ENCODE measurements at regions not wholly inside any gene's neighbourhood (a gene's known extent, or its start where the extent isn't known, plus 50 kb on each side); places are given as distances from the start of the nearest gene placed in this dataset.
A peak's percentile ranks its signal among the peaks of the same experiment; 100 is the strongest.

DNA sequence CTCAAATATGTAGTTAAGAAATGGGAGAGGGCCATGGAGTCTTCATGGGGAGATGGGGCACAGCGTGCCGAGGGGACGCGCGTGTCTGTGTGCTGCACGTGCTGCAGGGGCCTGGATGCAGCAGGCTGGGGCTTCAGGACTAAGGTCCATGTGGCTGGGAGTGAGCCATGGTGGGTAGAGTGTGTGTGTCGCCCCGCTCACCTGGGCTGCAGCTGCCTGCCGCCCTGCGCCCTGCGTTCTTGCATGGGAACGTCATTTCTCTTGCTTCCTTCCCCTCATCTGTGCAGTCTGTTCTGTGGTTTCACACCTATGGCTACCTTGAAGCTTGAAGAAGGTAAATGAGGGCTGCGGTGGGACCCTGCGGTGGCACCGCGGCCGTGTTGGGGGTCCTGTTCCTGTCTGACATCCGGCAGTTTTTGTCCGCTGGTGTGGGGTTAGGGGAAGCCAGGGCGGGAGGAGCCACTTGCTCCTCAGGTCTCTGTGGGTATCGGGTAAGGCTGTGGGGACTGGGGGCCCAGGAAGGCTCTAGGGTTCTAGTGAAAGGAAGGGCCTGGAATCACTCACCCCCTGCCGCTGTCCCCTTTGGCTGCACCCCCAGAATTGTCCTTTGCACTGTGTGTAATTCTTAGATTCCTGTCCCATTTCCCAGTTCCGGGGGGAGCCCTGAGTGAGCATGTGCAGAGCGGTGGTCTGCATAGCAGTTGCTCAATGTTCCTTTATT is 54.1 kb upstream of the HS6ST1 start:
- Histone ChIP-seq H3K9ac (ENCODE audit: insufficient read depth, low read depth, low read length) (no peak overlapping the region), H3K4me1 (ENCODE audit: insufficient read depth, low read length) (peaks cover 31% of the 10 kb centered on the region), H3K4me3 (replicated peaks in 1 of 3; ENCODE audit: insufficient read depth in 1 of 3, low read depth in 2 of 3, low read length in 3 of 3) (no peak overlapping the region), H3K27me3 (ENCODE audit: control insufficient read depth in 1 of 2, insufficient read depth in 2 of 2, low read length in 2 of 2) (peaks cover 11 to 46% of the 10 kb centered on the region in 2 experiments), H3K9me3 (ENCODE audit: low read length) (no peaks in the 10 kb centered on the region), H3K79me2 (ENCODE audit: insufficient read depth, low read length) (no peaks in the 10 kb centered on the region), H3K27ac (ENCODE audit: extremely low read length, insufficient read depth, low read length) (no peak overlapping the region), H3K4me2 (ENCODE audit: low read depth, low read length) (no peak overlapping the region), H2AFZ (ENCODE audit: low read length) (no peak overlapping the region), H4K20me1 (ENCODE audit: insufficient read depth, low read length) (no peaks in the 10 kb centered on the region), H3K36me3 (replicated peaks in 1 of 2; ENCODE audit: control insufficient read depth in 1 of 2, insufficient read depth in 2 of 2, low read length in 2 of 2) (no peaks in the 10 kb centered on the region)
- no TSS peak for BruUV-seq (replicated peaks)
- CTCF ChIA-PET (ENCODE audit: low intra/inter-chr PET ratio, low total read pairs): no interaction called here
- DNase-seq (ENCODE audit: low spot score) (no peak), ATAC-seq (no peak), FAIRE-seq (no peak)
- POLR2A ChIA-PET: no interaction called here
- in situ Hi-C loops (cut with HindIII; ENCODE audit: extremely low pct_ligation_motif_present, low pct_unique_long_range_greater_than_20kb): no loop called here
- intact Hi-C loops (cut with micrococcal nuclease; ENCODE audit: unreplicated experiment): no loop called here
- TF ChIP-seq, protein P1, sequence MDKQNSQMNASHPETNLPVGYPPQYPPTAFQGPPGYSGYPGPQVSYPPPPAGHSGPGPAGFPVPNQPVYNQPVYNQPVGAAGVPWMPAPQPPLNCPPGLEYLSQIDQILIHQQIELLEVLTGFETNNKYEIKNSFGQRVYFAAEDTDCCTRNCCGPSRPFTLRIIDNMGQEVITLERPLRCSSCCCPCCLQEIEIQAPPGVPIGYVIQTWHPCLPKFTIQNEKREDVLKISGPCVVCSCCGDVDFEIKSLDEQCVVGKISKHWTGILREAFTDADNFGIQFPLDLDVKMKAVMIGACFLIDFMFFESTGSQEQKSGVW (CRISPR knock-in tag; IDR thresholded peaks at IDR 0.05; ENCODE audit: borderline replicate concordance): no peak
- TF ChIP-seq, protein P2, sequence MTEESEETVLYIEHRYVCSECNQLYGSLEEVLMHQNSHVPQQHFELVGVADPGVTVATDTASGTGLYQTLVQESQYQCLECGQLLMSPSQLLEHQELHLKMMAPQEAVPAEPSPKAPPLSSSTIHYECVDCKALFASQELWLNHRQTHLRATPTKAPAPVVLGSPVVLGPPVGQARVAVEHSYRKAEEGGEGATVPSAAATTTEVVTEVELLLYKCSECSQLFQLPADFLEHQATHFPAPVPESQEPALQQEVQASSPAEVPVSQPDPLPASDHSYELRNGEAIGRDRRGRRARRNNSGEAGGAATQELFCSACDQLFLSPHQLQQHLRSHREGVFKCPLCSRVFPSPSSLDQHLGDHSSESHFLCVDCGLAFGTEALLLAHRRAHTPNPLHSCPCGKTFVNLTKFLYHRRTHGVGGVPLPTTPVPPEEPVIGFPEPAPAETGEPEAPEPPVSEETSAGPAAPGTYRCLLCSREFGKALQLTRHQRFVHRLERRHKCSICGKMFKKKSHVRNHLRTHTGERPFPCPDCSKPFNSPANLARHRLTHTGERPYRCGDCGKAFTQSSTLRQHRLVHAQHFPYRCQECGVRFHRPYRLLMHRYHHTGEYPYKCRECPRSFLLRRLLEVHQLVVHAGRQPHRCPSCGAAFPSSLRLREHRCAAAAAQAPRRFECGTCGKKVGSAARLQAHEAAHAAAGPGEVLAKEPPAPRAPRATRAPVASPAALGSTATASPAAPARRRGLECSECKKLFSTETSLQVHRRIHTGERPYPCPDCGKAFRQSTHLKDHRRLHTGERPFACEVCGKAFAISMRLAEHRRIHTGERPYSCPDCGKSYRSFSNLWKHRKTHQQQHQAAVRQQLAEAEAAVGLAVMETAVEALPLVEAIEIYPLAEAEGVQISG (CRISPR knock-in tag; IDR thresholded peaks at IDR 0.05): no peak
- TF ChIP-seq MNT (IDR thresholded peaks at IDR 0.05) (0 out of 2 replicates have a peak, but pooled peaks have one; percentile 31), ZNF782 (CRISPR knock-in tag; IDR thresholded peaks at IDR 0.05; ENCODE audit: borderline replicate concordance) (no peak), ZFP36L1 (CRISPR knock-in tag; IDR thresholded peaks at IDR 0.05) (no peak)
- WGBS (ENCODE audit: low lambda C conversion rate): 71% methylated on average over 22 of the region's 24 CpGs
